PC-3 (cell line): ENCODE measurements at regions not wholly inside any gene's neighbourhood (a gene's known extent, or its start where the extent isn't known, plus 50 kb on each side); places are given as distances from the start of the nearest gene placed in this dataset.
"Not testable (repeated sequence)": the region's sequence is repeated elsewhere in the genome, so short reads cannot be mapped to it uniquely, and the experiment has no call there.

ENCODE experiments used
- ATAC-seq: fragments of 200-7000 bp; cut with Tn5 transposase; 2 replicates; pipeline ENCODE4 v1.9.1; 2020; ENCODE audit warnings: mild to moderate bottlenecking, moderate library complexity
- BruUV-seq: library from RNA; stranded (reverse); fragments of 400-500 nt; replicated peaks from 2 replicates; lab custom pipeline; 2021; lab: Mats Ljungman, UMichigan
- CTCF ChIA-PET: fragments of 300-600 bp; sonication (Branson Sonifier 250); formaldehyde crosslinking; loops from one replicate; lab custom pipeline; 2022; ENCODE audit warnings: antibody characterized with exemption; lab: Charles Lee
- POLR2A ChIA-PET: fragments of 300-600 bp; sonication (Branson Sonifier 250); formaldehyde crosslinking; loops from one replicate; lab custom pipeline; 2022; ENCODE audit warnings: antibody characterized with exemption; ENCODE audit not compliant: unreplicated experiment; lab: Charles Lee
- DNase-seq: peaks from one replicate; pipeline ENCODE4 v3.0.0-alpha.2; 2015
- H2AFZ ChIP-seq: fragments of 300-600 bp; sonication (generic); 2 replicates; pipeline ENCODE4 v1.6.0; 2016; ENCODE audit warnings: antibody characterized with exemption, low read length
- H3F3A ChIP-seq: fragments of 300-600 bp; sonication (generic); one replicate; pipeline ENCODE4 v1.6.0; 2017; ENCODE audit warnings: antibody characterized with exemption, low read length, control low read depth, mild to moderate bottlenecking; ENCODE audit not compliant: unreplicated experiment
- H3K27ac ChIP-seq: fragments of 300-600 bp; sonication (generic); 2 replicates; pipeline ENCODE4 v1.5.1; 2016; ENCODE audit warnings: mild to moderate bottlenecking, low read length
- H3K27me3 ChIP-seq: fragments of 300-600 bp; sonication (generic); 2 replicates; pipeline ENCODE4 v1.6.1; 2016; ENCODE audit warnings: low read length, mixed read lengths
- H3K36me3 ChIP-seq: fragments of 300-600 bp; sonication (generic); 2 replicates; pipeline ENCODE4 v1.6.1; 2016; ENCODE audit warnings: low read depth, mixed run types, low read length, mixed read lengths
- H3K4me1 ChIP-seq: fragments of 300-600 bp; sonication (generic); 2 replicates; pipeline ENCODE4 v1.5.1; 2016; ENCODE audit warnings: low read length; ENCODE audit not compliant: insufficient read depth
- H3K4me2 ChIP-seq: fragments of 300-600 bp; sonication (generic); 2 replicates; pipeline ENCODE4 v1.6.0; 2016; ENCODE audit warnings: low read length
- H3K4me3 ChIP-seq: fragments of 300-600 bp; sonication (generic); 2 replicates; pipeline ENCODE4 v1.5.1; 2016; ENCODE audit warnings: mild to moderate bottlenecking, low read length, mixed read lengths
- H3K79me2 ChIP-seq: fragments of 300-600 bp; sonication (generic); 2 replicates; pipeline ENCODE4 v1.6.1; 2017; ENCODE audit warnings: low read length, mixed read lengths
- H3K9ac ChIP-seq: fragments of 300-600 bp; sonication (generic); 2 replicates; pipeline ENCODE4 v1.6.0; 2016; ENCODE audit warnings: mild to moderate bottlenecking, low read length
- H3K9me2 ChIP-seq: fragments of 300-600 bp; sonication (generic); replicated peaks from 2 replicates; pipeline ENCODE4 v1.6.1; 2016; ENCODE audit warnings: mixed run types, low read length, mixed read lengths
- H3K9me3 ChIP-seq: fragments of 300-600 bp; sonication (generic); 2 replicates; pipeline ENCODE4 v1.6.1; 2016; ENCODE audit warnings: low read length, mixed read lengths
- H4K20me1 ChIP-seq: fragments of 300-600 bp; sonication (generic); 2 replicates; pipeline ENCODE4 v1.6.1; 2016; ENCODE audit warnings: low read length, mixed read lengths
- CTCF ChIP-seq: fragments of 300-600 bp; sonication (generic); conservative IDR thresholded peaks from 2 replicates; pipeline ENCODE4 v1.5.1; 2017; ENCODE audit warnings: antibody characterized with exemption, low read depth, mild to moderate bottlenecking, low read length
- EZH2 ChIP-seq: fragments of 300-600 bp; sonication (generic); IDR thresholded peaks from one replicate; pipeline ENCODE4 v1.6.1; 2017; ENCODE audit warnings: antibody characterized with exemption, mild to moderate bottlenecking, low read length; ENCODE audit not compliant: unreplicated experiment
- EZH2phosphoT487 ChIP-seq: fragments of 300-600 bp; sonication (generic); IDR thresholded peaks from 2 replicates; pipeline ENCODE4 v1.6.1; 2018; ENCODE audit warnings: mild to moderate bottlenecking, antibody characterized with exemption, low read length, borderline replicate concordance
- intact Hi-C: fragments of 100-400 bp; cut with micrococcal nuclease; formaldehyde crosslinking; loops from 2 replicates; pipeline ENCODE4 v1.9.0; 2023

GRCh38 chr1:24268555-24268954, 50.6 kb upstream of the GRHL3 start:
- H3K9me2 ChIP-seq, intact Hi-C loops, H4K20me1 ChIP-seq, H3K9ac ChIP-seq, H3K36me3 ChIP-seq, DNase-seq, POLR2A ChIA-PET, ATAC-seq, H3K79me2 ChIP-seq, H3F3A ChIP-seq, H3K27me3 ChIP-seq, CTCF ChIA-PET, BruUV-seq, H3K27ac ChIP-seq, H3K4me3 ChIP-seq, H3K4me2 ChIP-seq, H3K9me3 ChIP-seq, H2AFZ ChIP-seq: not testable (repeated sequence)
- peaks cover 20% of the 10 kb centered on the region for H3K4me1 ChIP-seq

GRCh38 chr1:24266998-24267397, 52.2 kb upstream of the GRHL3 start:
- no peak overlapping the region for H3K4me3 ChIP-seq
- H3F3A ChIP-seq, result peaks cover 4% of the 10 kb centered on the region
- H3K4me1 ChIP-seq, result peaks cover 20% of the 10 kb centered on the region
- H3K79me2 ChIP-seq, result no peaks in the 10 kb centered on the region
- H4K20me1 ChIP-seq, result no peaks in the 10 kb centered on the region
- H3K9ac ChIP-seq, result peak overlapping the region; percentile 46
- TF ChIP-seq EZH2phosphoT487, result no peak
- no peak for TF ChIP-seq EZH2
- TF ChIP-seq CTCF, result no peak
- no peaks in the 10 kb centered on the region for H3K9me2 ChIP-seq
- H3K9me3 ChIP-seq, result no peaks in the 10 kb centered on the region
- DNase-seq (peak; percentile 50), ATAC-seq (peak; percentile 28)
- no TSS peak for BruUV-seq
- H3K4me2 ChIP-seq, result peak overlapping the region; percentile 69
- no peaks in the 10 kb centered on the region for H3K36me3 ChIP-seq
- intact Hi-C loops, result loop anchor here (1.0 to 2.0 kb wide), 5 partner anchors 17 to 124 kb away; no protein-coding TSS in a partner anchor
- CTCF ChIA-PET, result interaction anchor here (0.9 to 1.1 kb wide), 4 partner anchors 17 to 65 kb away, joined by 3 to 9 read pairs (median 4); no protein-coding TSS in a partner anchor
- no peaks in the 10 kb centered on the region for H3K27me3 ChIP-seq
- POLR2A ChIA-PET, result interaction anchor here (0.6 to 0.9 kb wide), 3 partner anchors 9 to 73 kb away, joined by 3 to 6 read pairs (median 4); no protein-coding TSS in a partner anchor
- peak overlapping the region; percentile 54 for H2AFZ ChIP-seq
- H3K27ac ChIP-seq, result peak overlapping the region; percentile 84

- Histone ChIP-seq H3K9me2 (no peaks in the 10 kb centered on the region), H3K9ac (peak overlapping the region; percentile 46; the same call in 1 of the 2 replicates), H3F3A (peaks cover 4% of the 10 kb centered on the region), H3K9me3 (no peaks in the 10 kb centered on the region), H4K20me1 (no peaks in the 10 kb centered on the region), H3K27ac (peak overlapping the region; percentile 84), H3K4me3 (no peak overlapping the region), H2AFZ (peak overlapping the region; percentile 54; the same call in 1 of the 2 replicates), H3K4me1 (peaks cover 20% of the 10 kb centered on the region), H3K79me2 (no peaks in the 10 kb centered on the region), H3K4me2 (peak overlapping the region; percentile 69), H3K27me3 (no peaks in the 10 kb centered on the region), H3K36me3 (no peaks in the 10 kb centered on the region)
- ChIA-PET CTCF (interaction anchor here (0.9 to 1.1 kb wide), 4 partner anchors 17 to 65 kb away, joined by 3 to 9 read pairs (median 4); no protein-coding TSS in a partner anchor), POLR2A (interaction anchor here (0.7 to 0.9 kb wide), 2 partner anchors 10 to 17 kb away, joined by 3 to 6 read pairs; no protein-coding TSS in a partner anchor)
- TF ChIP-seq CTCF (peak; percentile 50), EZH2phosphoT487 (peak; percentile 72), EZH2 (no peak)
- BruUV-seq, result no TSS peak
- ATAC-seq (peak; percentile 91), DNase-seq (peak; percentile 99)
- intact Hi-C loops, result loop anchor here (1.0 to 2.0 kb wide), 5 partner anchors 18 to 125 kb away; no protein-coding TSS in a partner anchor
These were observed 52.7 kb upstream of the GRHL3 start for GRCh38 chr1:24266398-24266941.
